Left lung (tissue), 4 donors: ENCODE measurements at regions not wholly inside any gene's neighbourhood (a gene's known extent, or its start where the extent isn't known, plus 50 kb on each side); places are given as distances from the start of the nearest gene placed in this dataset.

ENCODE experiments used
- ATAC-seq: fragments of 200-7000 bp; cut with Tn5 transposase; one replicate; pipeline ENCODE4 v1.9.1; 2020; ENCODE audit warnings: moderate library complexity
- DNase-seq, 4 donors: peaks; one replicate each; pipeline ENCODE4 v3.0.0-alpha.2; 2013 to 2020
- H3K27ac ChIP-seq, 2 donors: fragments of 200-600 bp; sonication (generic) in 1 of 2; one replicate each; pipeline versions ENCODE4 v1.5.0 to v1.8.0; 2020 to 2021
- H3K27me3 ChIP-seq, 2 donors: fragments of 200-600 bp; sonication (generic) in 1 of 2; one replicate each; pipeline versions ENCODE4 v1.5.0 to v1.8.0; 2020 to 2021
- H3K36me3 ChIP-seq, 2 donors: fragments of 200-600 bp; sonication (generic) in 1 of 2; one replicate each; pipeline versions ENCODE4 v1.5.0 to v1.8.0; 2020 to 2021
- H3K4me1 ChIP-seq, 2 donors: fragments of 200-600 bp; one replicate each; pipeline ENCODE4 v1.8.0; 2021
- H3K4me3 ChIP-seq, 2 donors: fragments of 200-600 bp; sonication (generic) in 1 of 2; one replicate each; pipeline versions ENCODE4 v1.5.0 to v1.8.0; 2020 to 2021; ENCODE audit warnings: mild to moderate bottlenecking in 1 of 2
- H3K9me3 ChIP-seq, 2 donors: fragments of 200-600 bp; sonication (generic) in 1 of 2; one replicate each; pipeline versions ENCODE4 v1.5.0 to v1.8.0; 2020 to 2021
- CTCF ChIP-seq, 2 donors: fragments of 200-600 bp; sonication (generic) in 1 of 2; IDR thresholded peaks; one replicate each; pipeline versions ENCODE4 v1.5.0 to v1.8.0; 2021; ENCODE audit warnings: antibody characterized with exemption in 2 of 2
- intact Hi-C, 2 donors: fragments of 100-400 bp; cut with DNase I; formaldehyde crosslinking; loops; one replicate each; pipeline versions ENCODE4 v1.11.2 to v1.14.2; 2022
- donor health status: DM: no; HTN: yes; CAD: no.
- donor health status: DM: no; HTN: no; CAD: no.

GRCh38 chr13:110070511-110071120, 236.3 kb downstream of the COL4A1 start:
- H3K27me3 ChIP-seq, result no peaks in the 10 kb centered on the region
- intact Hi-C loops, result no loop called here
- ATAC-seq, result no peak

GRCh38 chr13:110070046-110070445, 236.9 kb downstream of the COL4A1 start:
- ATAC-seq, result no peak
- intact Hi-C loops, result no loop called here
- no peak for DNase-seq

More at GRCh38 chr13:110070511-110071120, 236.3 kb downstream of the COL4A1 start:
- no peak overlapping the region for H3K27ac ChIP-seq
- no peaks in the 10 kb centered on the region for H3K9me3 ChIP-seq
- TF ChIP-seq CTCF (IDR thresholded peaks at IDR 0.05), result no peak
- DNase-seq, result no peak
- H3K36me3 ChIP-seq, result no peaks in the 10 kb centered on the region
- no peaks in the 10 kb centered on the region for H3K4me1 ChIP-seq
- no peak overlapping the region for H3K4me3 ChIP-seq

GRCh38 chr13:110068176-110068473, 238.8 kb downstream of the COL4A1 start:
- H3K36me3 ChIP-seq, result no peaks in the 10 kb centered on the region
- ATAC-seq (no peak), DNase-seq (no peak)
- no peak overlapping the region for H3K4me3 ChIP-seq
- H3K27me3 ChIP-seq, result no peaks in the 10 kb centered on the region
- no peak overlapping the region for H3K27ac ChIP-seq
- intact Hi-C loops, result no loop called here
- no peaks in the 10 kb centered on the region for H3K9me3 ChIP-seq
- H3K4me1 ChIP-seq, result no peaks in the 10 kb centered on the region
- TF ChIP-seq CTCF (IDR thresholded peaks at IDR 0.05), result no peak

More at GRCh38 chr13:110070046-110070445, 236.9 kb downstream of the COL4A1 start:
- Histone ChIP-seq H3K27me3 (no peaks in the 10 kb centered on the region), H3K9me3 (no peaks in the 10 kb centered on the region), H3K4me3 (no peak overlapping the region), H3K36me3 (no peaks in the 10 kb centered on the region), H3K27ac (no peak overlapping the region), H3K4me1 (no peaks in the 10 kb centered on the region)
- no peak for TF ChIP-seq CTCF (IDR thresholded peaks at IDR 0.05)

- H3K27me3 ChIP-seq, result no peaks in the 10 kb centered on the region
- H3K4me1 ChIP-seq, result no peaks in the 10 kb centered on the region
- no peak for ATAC-seq
- H3K4me3 ChIP-seq, result no peak overlapping the region
- H3K9me3 ChIP-seq, result no peaks in the 10 kb centered on the region
- intact Hi-C loops, result no loop called here
- no peaks in the 10 kb centered on the region for H3K36me3 ChIP-seq
- TF ChIP-seq CTCF (IDR thresholded peaks at IDR 0.05), result no peak
- no peak for DNase-seq
- no peak overlapping the region for H3K27ac ChIP-seq
These were observed 239.4 kb downstream of the COL4A1 start for GRCh38 chr13:110067355-110068175.

- no peak for DNase-seq
- intact Hi-C loops, result no loop called here
- Histone ChIP-seq H3K27me3 (no peaks in the 10 kb centered on the region), H3K36me3 (no peaks in the 10 kb centered on the region), H3K4me3 (no peak overlapping the region), H3K9me3 (no peaks in the 10 kb centered on the region), H3K27ac (no peak overlapping the region), H3K4me1 (no peaks in the 10 kb centered on the region)
- no peak for ATAC-seq
- no peak for TF ChIP-seq CTCF (IDR thresholded peaks at IDR 0.05)
These were observed 241.2 kb downstream of the COL4A1 start for GRCh38 chr13:110065780-110066179.
